GM13976 (cell line): ENCODE measurements at regions not wholly inside any gene's neighbourhood (a gene's known extent, or its start where the extent isn't known, plus 50 kb on each side); places are given as distances from the start of the nearest gene placed in this dataset.

Source experiments
- DNase-seq: peaks from one replicate; pipeline ENCODE4 v3.0.0; 2012; ENCODE audit warnings: low spot score
- in situ Hi-C: fragments of 300-500 bp; cut with MboI; formaldehyde crosslinking; loops from one replicate; pipeline ENCODE4 v1.12.0; 2022; ENCODE audit warnings: low sequenced_read_pairs, mixed read lengths, inconsistent platforms; ENCODE audit not compliant: unreplicated experiment
- TF ChIP-seq, protein P1 (sequence below): IDR thresholded peaks from 2 replicates; pipeline ENCODE4 v1.5.1; 2012; ENCODE audit warnings: borderline replicate concordance, mild to moderate bottlenecking; ENCODE audit not compliant: insufficient read depth; ENCODE audit errors: extremely low read depth, missing control alignments, control extremely low read depth

- in situ Hi-C loops: no loop called here
- TF ChIP-seq, protein P1, sequence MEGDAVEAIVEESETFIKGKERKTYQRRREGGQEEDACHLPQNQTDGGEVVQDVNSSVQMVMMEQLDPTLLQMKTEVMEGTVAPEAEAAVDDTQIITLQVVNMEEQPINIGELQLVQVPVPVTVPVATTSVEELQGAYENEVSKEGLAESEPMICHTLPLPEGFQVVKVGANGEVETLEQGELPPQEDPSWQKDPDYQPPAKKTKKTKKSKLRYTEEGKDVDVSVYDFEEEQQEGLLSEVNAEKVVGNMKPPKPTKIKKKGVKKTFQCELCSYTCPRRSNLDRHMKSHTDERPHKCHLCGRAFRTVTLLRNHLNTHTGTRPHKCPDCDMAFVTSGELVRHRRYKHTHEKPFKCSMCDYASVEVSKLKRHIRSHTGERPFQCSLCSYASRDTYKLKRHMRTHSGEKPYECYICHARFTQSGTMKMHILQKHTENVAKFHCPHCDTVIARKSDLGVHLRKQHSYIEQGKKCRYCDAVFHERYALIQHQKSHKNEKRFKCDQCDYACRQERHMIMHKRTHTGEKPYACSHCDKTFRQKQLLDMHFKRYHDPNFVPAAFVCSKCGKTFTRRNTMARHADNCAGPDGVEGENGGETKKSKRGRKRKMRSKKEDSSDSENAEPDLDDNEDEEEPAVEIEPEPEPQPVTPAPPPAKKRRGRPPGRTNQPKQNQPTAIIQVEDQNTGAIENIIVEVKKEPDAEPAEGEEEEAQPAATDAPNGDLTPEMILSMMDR: no peak
- no peak for DNase-seq
Observed at GRCh38 chr14:87457720-87458119, 535.3 kb downstream of the GALC start.

DNA sequence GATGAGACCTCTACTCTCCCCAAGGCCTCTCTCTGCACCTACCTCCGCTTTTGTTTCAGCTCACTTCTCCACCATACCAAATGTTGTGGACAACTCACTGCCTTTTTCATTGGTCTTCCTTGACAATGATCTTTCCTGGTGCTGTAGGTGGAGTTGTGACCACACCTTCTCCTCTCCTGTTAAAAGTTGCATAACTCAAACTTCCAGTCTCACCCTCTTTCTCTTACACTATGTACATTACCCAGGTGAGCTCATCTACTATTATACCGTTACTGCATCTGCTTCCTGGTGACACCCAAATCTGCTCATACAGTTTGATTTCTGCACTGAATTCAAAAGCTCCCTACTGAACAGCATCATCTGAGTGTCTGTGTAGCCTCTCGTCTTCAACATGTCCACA is 542.8 kb downstream of the GALC start:
- in situ Hi-C loops: no loop called here
- TF ChIP-seq, protein P1: no peak
- DNase-seq: no peak

DNA sequence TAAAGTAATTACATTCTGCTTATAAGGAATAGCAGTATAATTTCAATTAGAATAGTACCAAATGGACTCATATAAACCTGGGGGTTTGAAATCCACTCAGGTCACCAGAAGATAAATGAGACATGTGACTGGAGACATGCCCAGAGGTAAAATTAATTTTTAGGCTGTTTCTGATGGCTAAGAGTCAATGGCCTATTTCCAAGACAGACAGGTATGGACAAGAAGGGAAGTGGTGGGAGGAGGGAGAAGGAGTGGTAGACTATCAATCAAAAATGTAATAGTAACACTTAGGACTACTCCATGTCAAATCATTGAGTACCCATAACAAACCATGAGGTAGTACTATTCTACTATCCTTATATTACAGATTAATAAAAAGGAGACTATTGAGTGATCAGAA is 544.0 kb downstream of the GALC start:
- no peak for DNase-seq
- TF ChIP-seq, protein P1: no peak
- in situ Hi-C loops: no loop called here

- TF ChIP-seq, protein P1: no peak
- in situ Hi-C loops: no loop called here
- DNase-seq: no peak
Observed at GRCh38 chr14:87443787-87444186, 549.2 kb downstream of the GALC start.

DNA sequence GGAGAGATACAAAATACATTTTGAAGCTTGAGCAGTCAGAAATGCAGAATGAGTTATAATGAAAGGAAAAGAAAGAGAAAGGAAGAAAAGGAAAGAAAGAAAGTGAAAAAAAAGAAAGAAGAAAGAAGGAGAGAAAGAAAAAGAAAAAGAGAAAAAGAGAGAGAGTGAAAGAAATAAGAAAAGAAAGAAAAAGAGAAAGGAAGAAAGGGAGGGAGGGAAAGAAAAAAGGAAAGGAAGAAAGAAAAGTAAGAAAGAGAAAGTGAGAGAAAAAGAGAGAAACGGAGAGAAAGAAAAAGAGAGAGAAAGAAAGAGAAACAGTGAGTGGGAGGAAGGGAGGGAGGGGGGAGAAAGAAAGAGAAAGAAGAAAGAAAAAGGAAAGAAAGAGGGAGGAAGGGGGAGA is 549.9 kb downstream of the GALC start:
- no peak for DNase-seq
- TF ChIP-seq, protein P1: no peak
- in situ Hi-C loops: no loop called here

- DNase-seq: no peak
- in situ Hi-C loops: no loop called here
- TF ChIP-seq, protein P1: no peak
Observed at GRCh38 chr14:87437158-87437557, 555.8 kb downstream of the GALC start.

- in situ Hi-C loops: no loop called here
- DNase-seq: no peak
Observed at GRCh38 chr14:87434680-87435079, 558.3 kb downstream of the GALC start.

More at GRCh38 chr14:87434680-87435079, 558.3 kb downstream of the GALC start:
- TF ChIP-seq, protein P1: no peak
